Endothelial cell of umbilical vein (primary cell): ENCODE measurements at regions not wholly inside any gene's neighbourhood (a gene's known extent, or its start where the extent isn't known, plus 50 kb on each side); places are given as distances from the start of the nearest gene placed in this dataset.

Source experiments
- BruUV-seq: library from RNA; stranded (reverse); fragments of 400-500 nt; replicated peaks from 2 replicates; lab custom pipeline; 2021; lab: Mats Ljungman, UMichigan
- CTCF ChIA-PET: fragments of 300-600, 350-600 bp; sonication (Branson Sonifier 250); formaldehyde crosslinking; loops from one replicate; lab custom pipeline; 2021; ENCODE audit warnings: antibody characterized with exemption, inconsistent platforms; lab: Charles Lee
- POLR2A ChIA-PET: fragments of 300-600, 350-600 bp; sonication (Branson Sonifier 250); formaldehyde crosslinking; loops from one replicate; lab custom pipeline; 2021; ENCODE audit warnings: antibody characterized with exemption, inconsistent platforms; lab: Charles Lee
- DNase-seq: peaks from one replicate; pipeline ENCODE4 v3.0.0-alpha.2; 2011; ENCODE audit warnings: low read depth, low spot score
- FAIRE-seq: peaks from 2 replicates; lab custom pipeline; 2011; peaks lifted over from hg19 to GRCh38; lab: Jason Lieb, UNC
- H2AFZ ChIP-seq: 2 replicates; pipeline ENCODE4 v1.6.0; 2012; ENCODE audit warnings: low read depth, low read length, control low read depth, inconsistent platforms
- H3K27ac ChIP-seq: 2 replicates; pipeline ENCODE4 v1.5.1; 2011; ENCODE audit warnings: low read depth, mild to moderate bottlenecking, control low read depth, low read length, moderate library complexity; ENCODE audit not compliant: insufficient read depth
- H3K27me3 ChIP-seq, 2 experiments: 2 replicates each; pipeline versions ENCODE4 v1.6.0 to v1.6.1; 2011; ENCODE audit warnings: low read length in 2 of 2, mixed read lengths in 1 of 2; ENCODE audit not compliant: control insufficient read depth in 2 of 2, insufficient read depth in 2 of 2
- H3K36me3 ChIP-seq, 2 experiments: 2 replicates in 1 of 2; 3 replicates in 1 of 2; pipeline ENCODE4 v1.5.1; 2011; ENCODE audit warnings: low read length in 2 of 2, mild to moderate bottlenecking in 1 of 2, moderate library complexity in 1 of 2; ENCODE audit not compliant: control insufficient read depth in 2 of 2, insufficient read depth in 2 of 2; ENCODE audit errors: extremely low read depth in 1 of 2
- H3K4me1 ChIP-seq: 3 replicates; pipeline ENCODE4 v1.5.1; 2011; ENCODE audit warnings: mild to moderate bottlenecking, low read length; ENCODE audit not compliant: control insufficient read depth, insufficient read depth; ENCODE audit errors: extremely low read depth
- H3K4me2 ChIP-seq: 2 replicates; pipeline ENCODE4 v1.6.1; 2011; ENCODE audit warnings: low read length, control low read depth, mixed read lengths; ENCODE audit not compliant: insufficient read depth
- H3K4me3 ChIP-seq, 3 experiments: fragments of 200-600 bp in 1 of 3; sonication (generic), shearing (Covaris generic) in 1 of 3; replicated peaks in 1 of 3; 2 replicates each; pipeline ENCODE4 v1.5.1; 2011 to 2016; ENCODE audit warnings: control low read depth in 3 of 3, low read length in 3 of 3, mild to moderate bottlenecking in 2 of 3, inconsistent platforms in 1 of 3, low read depth in 1 of 3, moderate library complexity in 1 of 3; ENCODE audit not compliant: insufficient read depth in 1 of 3
- H3K79me2 ChIP-seq: 2 replicates; pipeline ENCODE4 v1.6.0; 2012; ENCODE audit warnings: low read length, inconsistent platforms; ENCODE audit not compliant: control insufficient read depth, insufficient read depth
- H3K9ac ChIP-seq: replicated peaks from 2 replicates; pipeline ENCODE3; 2011; ENCODE audit warnings: low read length, control low read depth; ENCODE audit not compliant: insufficient read depth; ENCODE audit errors: extremely low read depth
- H3K9me1 ChIP-seq: replicated peaks from 3 replicates; pipeline ENCODE4 v1.6.0; 2011; ENCODE audit warnings: mild to moderate bottlenecking, low read length; ENCODE audit not compliant: control insufficient read depth, insufficient read depth; ENCODE audit errors: extremely low read depth
- H3K9me3 ChIP-seq: replicated peaks from 2 replicates; pipeline ENCODE4 v1.5.1; 2012; ENCODE audit warnings: low read length, inconsistent platforms; ENCODE audit not compliant: control insufficient read depth, insufficient read depth
- H4K20me1 ChIP-seq: replicated peaks from 2 replicates; pipeline ENCODE3; 2011; ENCODE audit warnings: mild to moderate bottlenecking, low read length; ENCODE audit not compliant: control insufficient read depth, insufficient read depth; ENCODE audit errors: extremely low read depth
- CTCF ChIP-seq, 2 donors: IDR thresholded peaks; 1 replicate in 1 of 2; 2 replicates in 1 of 2; pipeline ENCODE4 v1.5.1; 2011; ENCODE audit warnings: low read length in 2 of 2, mild to moderate bottlenecking in 2 of 2, moderate library complexity in 2 of 2, control low read depth in 1 of 2, inconsistent platforms in 1 of 2, low read depth in 1 of 2; ENCODE audit not compliant: insufficient read depth in 1 of 2; ENCODE audit errors: extremely low read depth in 1 of 2
- EZH2 ChIP-seq: IDR thresholded peaks from 2 replicates; pipeline ENCODE4 v1.6.1; 2012; ENCODE audit warnings: borderline replicate concordance, low read depth, mild to moderate bottlenecking, moderate library complexity, low read length, inconsistent platforms; ENCODE audit not compliant: severe bottlenecking
- FOS ChIP-seq: IDR thresholded peaks from 2 replicates; pipeline ENCODE4 v1.6.1; 2011; ENCODE audit warnings: mild to moderate bottlenecking, low read length, moderate library complexity, borderline replicate concordance; ENCODE audit not compliant: insufficient read depth
- GATA2 ChIP-seq: IDR thresholded peaks from 2 replicates; pipeline ENCODE4 v1.7.0; 2011; ENCODE audit warnings: low read depth, mild to moderate bottlenecking, moderate library complexity, mixed read lengths, low read length; ENCODE audit not compliant: insufficient read length, insufficient read depth
- JUN ChIP-seq: IDR thresholded peaks from 2 replicates; pipeline ENCODE4 v1.6.1; 2011; ENCODE audit warnings: borderline replicate concordance, low read depth; ENCODE audit not compliant: insufficient read length, insufficient read depth
- MAX ChIP-seq: IDR thresholded peaks from 2 replicates; pipeline ENCODE4 v1.6.1; 2011; ENCODE audit not compliant: insufficient read depth, insufficient read length
- MYC ChIP-seq: IDR thresholded peaks from one replicate; pipeline ENCODE4 v1.6.1; 2011; ENCODE audit warnings: mild to moderate bottlenecking, low read depth, low read length
- POLR2A ChIP-seq: IDR thresholded peaks from 2 replicates; pipeline ENCODE4 v1.6.1; 2012; ENCODE audit warnings: low read depth, mild to moderate bottlenecking, control low read depth, low read length
- POLR2AphosphoS5 ChIP-seq: IDR thresholded peaks from 2 replicates; pipeline ENCODE4 v1.6.1; 2012; ENCODE audit warnings: low read depth, mild to moderate bottlenecking, control low read depth, low read length, moderate library complexity; ENCODE audit not compliant: insufficient read depth
- dilution Hi-C: fragments of 300-500 bp; cut with MboI; formaldehyde crosslinking; loops from one replicate; pipeline ENCODE4 v1.15.0; 2019; ENCODE audit warnings: low sequenced_read_pairs; ENCODE audit not compliant: extremely low pct_ligation_motif_present
- intact Hi-C: fragments of 100-400 bp; cut with micrococcal nuclease; formaldehyde crosslinking; loops from one replicate; pipeline ENCODE4 v1.10.0; 2022

- dilution Hi-C loops, result no loop called here
- Histone ChIP-seq H3K27me3 (peaks cover 15 to 27% of the 10 kb centered on the region in 2 experiments), H3K36me3 (no peaks in the 10 kb centered on the region), H2AFZ (no peak overlapping the region), H3K27ac (no peak overlapping the region), H3K9me1 (no peaks in the 10 kb centered on the region), H3K4me1 (no peaks in the 10 kb centered on the region), H3K4me3 (no peak overlapping the region), H3K79me2 (no peaks in the 10 kb centered on the region), H3K9me3 (no peaks in the 10 kb centered on the region), H3K4me2 (no peak overlapping the region), H3K9ac (no peak overlapping the region), H4K20me1 (no peaks in the 10 kb centered on the region)
- TF ChIP-seq JUN (no peak), CTCF (IDR thresholded peaks at IDR 0.05; ENCODE audit: extremely low read depth in 1 of 2, insufficient read depth in 1 of 2, low read depth in 1 of 2, low read length in 2 of 2) (no peak), GATA2 (no peak), FOS (no peak), MYC (no peak), EZH2 (no peak), MAX (no peak), POLR2A (no peak), POLR2AphosphoS5 (no peak)
- CTCF ChIA-PET, result interaction anchor here (1.4 kb wide), 1 partner anchor 23 kb away, joined by 4 read pairs; no protein-coding TSS in a partner anchor
- intact Hi-C loops, result no loop called here
- BruUV-seq, result no TSS peak
- FAIRE-seq (no peak), DNase-seq (no peak)
- POLR2A ChIA-PET, result no interaction called here
Measured at GRCh38 chr7:28309704-28310459, 102.4 kb upstream of the CREB5 start.
